HG03175 (cell line): ENCODE measurements at regions not wholly inside any gene's neighbourhood (a gene's known extent, or its start where the extent isn't known, plus 50 kb on each side); places are given as distances from the start of the nearest gene placed in this dataset.

Source experiments
- ATAC-seq: cut with Tn5 transposase; IDR thresholded peaks from one replicate; pipeline ENCODE4 v1.9.1; 2021; ENCODE audit warnings: mild to moderate bottlenecking, moderate library complexity; ENCODE audit not compliant: unreplicated experiment

GRCh38 chr17:77819497-77819896 lies 139.0 kb upstream of the TNRC6C start:
- no peak for ATAC-seq

GRCh38 chr17:77821114-77821513 lies 137.4 kb upstream of the TNRC6C start:
- ATAC-seq = no peak

GRCh38 chr17:77822302-77823030 lies 136.0 kb upstream of the TNRC6C start:
- no peak for ATAC-seq

GRCh38 chr17:77824102-77824779 lies 134.3 kb upstream of the TNRC6C start:
- no peak for ATAC-seq

- ATAC-seq = no peak
Observed at GRCh38 chr17:77824780-77825280, 133.7 kb upstream of the TNRC6C start.

- ATAC-seq = no peak
Observed at GRCh38 chr17:77825621-77826020, 132.9 kb upstream of the TNRC6C start.

GRCh38 chr17:77826132-77826873 lies 132.2 kb upstream of the TNRC6C start:
- no peak for ATAC-seq

GRCh38 chr17:77827039-77827438 lies 131.5 kb upstream of the TNRC6C start:
- no peak for ATAC-seq

GRCh38 chr17:77827511-77827910 lies 131.0 kb upstream of the TNRC6C start:
- no peak for ATAC-seq

- ATAC-seq = no peak
Observed at GRCh38 chr17:77828749-77829539, 129.6 kb upstream of the TNRC6C start.

- no peak for ATAC-seq
Observed at GRCh38 chr17:77829843-77830799, 128.4 kb upstream of the TNRC6C start.

GRCh38 chr17:77830816-77831473 lies 127.6 kb upstream of the TNRC6C start:
- no peak for ATAC-seq

GRCh38 chr17:77831474-77832179 lies 126.9 kb upstream of the TNRC6C start:
- ATAC-seq = no peak

GRCh38 chr17:77832180-77832560 lies 126.3 kb upstream of the TNRC6C start:
- no peak for ATAC-seq

GRCh38 chr17:77833769-77834168 lies 124.7 kb upstream of the TNRC6C start:
- no peak for ATAC-seq

GRCh38 chr17:77834170-77835115 lies 124.1 kb upstream of the TNRC6C start:
- ATAC-seq = no peak

GRCh38 chr17:77836557-77837041 lies 121.9 kb upstream of the TNRC6C start:
- no peak for ATAC-seq
